WERI-Rb-1 (cell line): ENCODE measurements at regions not wholly inside any gene's neighbourhood (a gene's known extent, or its start where the extent isn't known, plus 50 kb on each side); places are given as distances from the start of the nearest gene placed in this dataset.

Experiments
- DNase-seq: peaks from one replicate; pipeline ENCODE4 v3.0.0-alpha.2; 2020
- H3K27ac ChIP-seq: fragments of 250-450 bp; sonication (Bioruptor Pico); 2 replicates; pipeline ENCODE4 v1.5.1; 2020; ENCODE audit warnings: mild to moderate bottlenecking, moderate library complexity
- H3K27me3 ChIP-seq: fragments of 250-450 bp; sonication (Bioruptor Pico); 2 replicates; pipeline ENCODE4 v1.5.1; 2021; ENCODE audit warnings: mild to moderate bottlenecking, low read depth, moderate library complexity; ENCODE audit not compliant: insufficient read depth, severe bottlenecking
- H3K36me3 ChIP-seq: fragments of 250-450 bp; sonication (Bioruptor Pico); 2 replicates; pipeline ENCODE4 v1.5.1; 2020; ENCODE audit warnings: mild to moderate bottlenecking, moderate library complexity
- H3K4me3 ChIP-seq: 2 replicates; pipeline ENCODE4 v1.5.1; 2011; ENCODE audit warnings: low read depth, mild to moderate bottlenecking, control low read depth, low read length
- H3K9me3 ChIP-seq: fragments of 250-450 bp; sonication (Bioruptor Pico); 2 replicates; pipeline ENCODE4 v1.5.1; 2021; ENCODE audit warnings: mild to moderate bottlenecking, moderate library complexity; ENCODE audit not compliant: severe bottlenecking
- TF ChIP-seq, protein P1 (sequence below): IDR thresholded peaks from 2 replicates; pipeline ENCODE4 v1.5.1; 2011; ENCODE audit warnings: low read depth, mild to moderate bottlenecking, control low read depth, inconsistent platforms, low read length

DNA sequence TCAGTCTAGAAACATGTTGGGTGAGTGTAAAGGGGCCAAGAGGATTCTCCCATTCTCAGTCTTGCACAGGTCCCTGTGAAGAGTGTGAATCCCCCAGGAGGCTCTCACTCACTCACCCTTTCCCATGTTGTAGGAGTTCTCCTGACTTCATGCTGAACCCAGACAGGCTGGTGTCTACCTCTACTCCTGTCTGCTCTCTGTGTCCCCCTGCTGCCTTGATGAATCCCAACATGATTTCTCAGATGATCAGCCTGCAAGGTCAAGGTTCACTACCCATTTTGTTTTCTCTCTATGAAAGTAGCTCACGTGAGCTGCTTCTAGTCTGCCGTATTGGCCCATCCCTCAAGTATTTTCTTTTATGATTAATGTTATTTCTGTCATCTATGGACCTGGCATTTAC lies 500.6 kb downstream of the ETS1 start:
- Histone ChIP-seq H3K27ac (no peak overlapping the region), H3K9me3 (no peaks in the 10 kb centered on the region), H3K36me3 (no peaks in the 10 kb centered on the region), H3K4me3 (no peak overlapping the region), H3K27me3 (no peaks in the 10 kb centered on the region)
- TF ChIP-seq, protein P1, sequence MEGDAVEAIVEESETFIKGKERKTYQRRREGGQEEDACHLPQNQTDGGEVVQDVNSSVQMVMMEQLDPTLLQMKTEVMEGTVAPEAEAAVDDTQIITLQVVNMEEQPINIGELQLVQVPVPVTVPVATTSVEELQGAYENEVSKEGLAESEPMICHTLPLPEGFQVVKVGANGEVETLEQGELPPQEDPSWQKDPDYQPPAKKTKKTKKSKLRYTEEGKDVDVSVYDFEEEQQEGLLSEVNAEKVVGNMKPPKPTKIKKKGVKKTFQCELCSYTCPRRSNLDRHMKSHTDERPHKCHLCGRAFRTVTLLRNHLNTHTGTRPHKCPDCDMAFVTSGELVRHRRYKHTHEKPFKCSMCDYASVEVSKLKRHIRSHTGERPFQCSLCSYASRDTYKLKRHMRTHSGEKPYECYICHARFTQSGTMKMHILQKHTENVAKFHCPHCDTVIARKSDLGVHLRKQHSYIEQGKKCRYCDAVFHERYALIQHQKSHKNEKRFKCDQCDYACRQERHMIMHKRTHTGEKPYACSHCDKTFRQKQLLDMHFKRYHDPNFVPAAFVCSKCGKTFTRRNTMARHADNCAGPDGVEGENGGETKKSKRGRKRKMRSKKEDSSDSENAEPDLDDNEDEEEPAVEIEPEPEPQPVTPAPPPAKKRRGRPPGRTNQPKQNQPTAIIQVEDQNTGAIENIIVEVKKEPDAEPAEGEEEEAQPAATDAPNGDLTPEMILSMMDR, result no peak
- DNase-seq, result no peak

DNA sequence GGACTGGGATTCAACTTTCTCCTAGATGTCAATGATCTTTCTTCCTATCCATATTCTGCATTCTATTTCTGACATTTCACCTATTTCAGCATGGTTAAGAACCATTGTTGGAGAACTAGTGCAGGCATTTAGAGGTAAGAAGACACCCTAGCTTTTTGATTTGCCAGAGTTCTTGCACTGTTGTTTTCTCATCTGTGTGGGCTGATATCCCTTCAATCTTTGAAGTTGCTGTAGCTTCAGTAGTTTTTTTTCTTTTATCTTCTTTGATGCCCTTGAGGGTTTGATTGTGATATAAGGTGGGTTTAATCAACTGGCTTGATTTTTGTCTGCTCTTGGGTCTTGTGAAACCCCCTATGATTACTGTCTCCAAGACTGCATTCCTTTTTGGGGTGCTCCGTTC lies 502.1 kb downstream of the ETS1 start:
- Histone ChIP-seq H3K27ac (no peak overlapping the region), H3K9me3 (no peaks in the 10 kb centered on the region), H3K36me3 (no peaks in the 10 kb centered on the region), H3K4me3 (no peak overlapping the region), H3K27me3 (no peaks in the 10 kb centered on the region)
- no peak for DNase-seq
- TF ChIP-seq, protein P1, result no peak

- TF ChIP-seq, protein P1, result no peak
- no peak overlapping the region for H3K4me3 ChIP-seq
- H3K9me3 ChIP-seq, result no peaks in the 10 kb centered on the region
- no peak for DNase-seq
- no peaks in the 10 kb centered on the region for H3K27me3 ChIP-seq
- no peak overlapping the region for H3K27ac ChIP-seq
- H3K36me3 ChIP-seq, result no peaks in the 10 kb centered on the region
Observed at GRCh38 chr11:128082574-128082973, 504.8 kb downstream of the ETS1 start.

DNA sequence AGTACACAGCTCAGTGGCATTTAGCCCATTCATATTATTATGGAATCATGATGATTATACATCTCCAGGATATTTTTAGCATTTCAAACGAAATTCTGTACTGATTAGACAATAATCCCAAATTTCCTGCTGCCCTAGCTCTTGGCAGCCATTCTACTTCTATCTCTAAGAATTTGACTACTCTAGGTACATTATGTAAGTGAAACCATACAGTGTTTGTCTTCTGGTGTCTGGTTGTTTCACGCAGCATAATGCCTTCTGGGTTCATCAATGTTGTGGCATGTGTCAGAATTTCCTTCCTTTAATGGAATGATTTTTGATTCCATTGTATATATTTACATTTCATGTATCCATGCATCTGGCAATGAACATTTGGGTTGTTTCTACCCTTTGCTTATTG lies 517.7 kb downstream of the ETS1 start:
- no peak for DNase-seq

DNA sequence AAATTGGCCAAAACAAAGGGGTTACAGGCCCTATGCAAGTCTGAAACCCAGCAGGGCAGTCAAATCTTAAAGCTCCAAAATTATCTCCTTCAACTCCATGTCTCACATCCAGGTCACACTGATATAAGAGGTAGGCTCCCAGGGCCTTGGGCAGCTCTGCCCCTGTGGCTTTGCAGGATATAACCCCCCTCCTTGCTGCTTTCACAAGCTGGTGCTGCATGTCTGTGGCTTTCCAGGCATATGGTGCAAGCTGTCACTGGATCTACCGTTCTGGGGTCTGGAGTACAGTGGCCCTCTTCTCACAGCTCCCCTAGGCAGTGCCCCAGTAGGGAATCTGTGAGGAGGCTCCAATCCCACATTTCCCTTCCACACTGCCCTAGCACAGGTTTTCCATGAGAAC lies 519.6 kb downstream of the ETS1 start:
- no peak overlapping the region for H3K27ac ChIP-seq
- no peaks in the 10 kb centered on the region for H3K27me3 ChIP-seq
- H3K4me3 ChIP-seq, result no peak overlapping the region
- TF ChIP-seq, protein P1, result no peak
- no peaks in the 10 kb centered on the region for H3K36me3 ChIP-seq
- H3K9me3 ChIP-seq, result no peaks in the 10 kb centered on the region
- no peak for DNase-seq

More for the DNA sequence above, 517.7 kb downstream of the ETS1 start:
- Histone ChIP-seq H3K36me3 (no peaks in the 10 kb centered on the region), H3K27me3 (no peaks in the 10 kb centered on the region), H3K9me3 (no peaks in the 10 kb centered on the region), H3K4me3 (no peak overlapping the region), H3K27ac (no peak overlapping the region)
- TF ChIP-seq, protein P1, result no peak

DNA sequence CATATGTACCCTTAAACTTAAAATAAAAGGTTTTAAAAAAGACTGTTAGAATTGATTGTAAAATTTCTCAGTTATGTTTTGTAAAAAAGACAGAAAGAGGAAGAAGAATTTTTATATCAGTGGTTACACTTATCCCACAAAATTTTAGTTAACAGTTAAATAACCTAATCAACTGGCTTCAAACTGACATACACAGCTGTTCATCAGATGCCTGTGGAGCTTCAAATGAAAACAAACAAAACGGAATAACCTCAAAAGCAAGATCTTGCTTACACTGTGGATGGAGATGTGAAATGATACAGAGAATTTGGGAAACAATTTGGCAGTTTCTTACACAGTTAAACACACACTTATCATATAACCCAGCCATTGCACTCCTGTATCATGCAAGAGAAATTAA lies 521.0 kb downstream of the ETS1 start:
- H3K9me3 ChIP-seq, result no peaks in the 10 kb centered on the region
- H3K4me3 ChIP-seq, result no peak overlapping the region
- H3K36me3 ChIP-seq, result no peaks in the 10 kb centered on the region
- H3K27me3 ChIP-seq, result no peaks in the 10 kb centered on the region
- TF ChIP-seq, protein P1, result no peak
- DNase-seq, result no peak
- H3K27ac ChIP-seq, result no peak overlapping the region
